ENCODE measurements at regions not wholly inside any gene's neighbourhood (a gene's known extent, or its start where the extent isn't known, plus 50 kb on each side); places are given as distances from the start of the nearest gene placed in this dataset.

DNA sequence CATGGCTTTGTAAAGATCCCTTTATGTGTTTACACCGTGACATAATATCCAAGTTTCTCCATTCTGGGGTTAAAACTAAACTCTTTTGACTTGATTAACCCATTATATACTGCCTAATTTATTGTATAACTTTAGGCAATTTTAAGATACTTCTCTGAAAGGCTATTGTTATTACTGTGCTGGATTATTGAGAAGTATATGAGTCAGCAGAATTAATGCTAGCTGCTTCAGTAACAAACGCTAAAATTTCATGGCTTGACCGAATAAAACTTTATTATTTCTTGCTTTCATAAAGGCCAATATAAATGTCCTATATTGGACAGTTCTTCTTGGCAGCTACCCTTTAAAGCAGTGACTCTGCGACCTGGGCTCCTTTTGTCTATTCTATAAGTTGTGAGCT lies 853.9 kb downstream of the SORCS3 start:
- 84 to 89% (median 88%) methylated on average over 4 of the region's 4 CpGs for WGBS, 3 donors
- TF ChIP-seq, protein P1, sequence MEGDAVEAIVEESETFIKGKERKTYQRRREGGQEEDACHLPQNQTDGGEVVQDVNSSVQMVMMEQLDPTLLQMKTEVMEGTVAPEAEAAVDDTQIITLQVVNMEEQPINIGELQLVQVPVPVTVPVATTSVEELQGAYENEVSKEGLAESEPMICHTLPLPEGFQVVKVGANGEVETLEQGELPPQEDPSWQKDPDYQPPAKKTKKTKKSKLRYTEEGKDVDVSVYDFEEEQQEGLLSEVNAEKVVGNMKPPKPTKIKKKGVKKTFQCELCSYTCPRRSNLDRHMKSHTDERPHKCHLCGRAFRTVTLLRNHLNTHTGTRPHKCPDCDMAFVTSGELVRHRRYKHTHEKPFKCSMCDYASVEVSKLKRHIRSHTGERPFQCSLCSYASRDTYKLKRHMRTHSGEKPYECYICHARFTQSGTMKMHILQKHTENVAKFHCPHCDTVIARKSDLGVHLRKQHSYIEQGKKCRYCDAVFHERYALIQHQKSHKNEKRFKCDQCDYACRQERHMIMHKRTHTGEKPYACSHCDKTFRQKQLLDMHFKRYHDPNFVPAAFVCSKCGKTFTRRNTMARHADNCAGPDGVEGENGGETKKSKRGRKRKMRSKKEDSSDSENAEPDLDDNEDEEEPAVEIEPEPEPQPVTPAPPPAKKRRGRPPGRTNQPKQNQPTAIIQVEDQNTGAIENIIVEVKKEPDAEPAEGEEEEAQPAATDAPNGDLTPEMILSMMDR (IDR thresholded peaks at IDR 0.05): no peak

DNA sequence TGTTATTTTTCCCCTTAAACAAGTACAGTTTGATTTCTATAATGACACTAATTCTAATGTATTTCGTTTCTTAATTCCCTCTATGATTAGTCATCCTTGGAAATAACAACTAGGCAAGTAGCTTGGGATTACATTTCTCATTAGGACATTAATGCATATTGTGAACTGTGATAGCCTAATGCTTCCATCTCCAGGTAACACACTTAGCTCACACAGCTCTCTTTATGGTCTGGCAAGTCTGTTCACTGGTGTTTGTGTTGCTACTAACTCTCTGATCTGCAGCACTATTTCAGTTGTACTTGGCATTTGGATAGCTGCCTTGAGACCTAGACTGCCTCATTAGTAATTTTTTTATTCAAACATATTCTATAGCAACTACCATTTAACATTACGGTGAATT lies 853.2 kb downstream of the SORCS3 start:
- Histone ChIP-seq H3K4me1 (no peaks in the 10 kb centered on the region), H3K27me3 (ENCODE audit: insufficient read depth in 3 of 3, low read length in 2 of 3) (no peaks in the 10 kb centered on the region), H3K9me3 (no peaks in the 10 kb centered on the region), H3K27ac (no peak overlapping the region), H3K4me3 (no peak overlapping the region), H3K36me3 (ENCODE audit: insufficient read depth in 1 of 2, low read depth in 1 of 2) (no peaks in the 10 kb centered on the region)
- WGBS, 3 donors: 46 to 59% (median 48%) methylated on average over 2 of the region's 2 CpGs
- TF ChIP-seq, protein P1 (IDR thresholded peaks at IDR 0.05): no peak
- no peak for ATAC-seq
- DNase-seq: no peak
- intact Hi-C loops (cut with DNase I): no loop called here

More for the DNA sequence above, 853.9 kb downstream of the SORCS3 start:
- H3K9me3 ChIP-seq: no peaks in the 10 kb centered on the region
- H3K27ac ChIP-seq: no peak overlapping the region
- H3K27me3 ChIP-seq (ENCODE audit: insufficient read depth in 3 of 3, low read length in 2 of 3): no peaks in the 10 kb centered on the region
- intact Hi-C loops (cut with DNase I): no loop called here
- ATAC-seq (no peak), DNase-seq (no peak)
- H3K4me3 ChIP-seq: no peak overlapping the region
- H3K4me1 ChIP-seq: no peaks in the 10 kb centered on the region
- H3K36me3 ChIP-seq (ENCODE audit: insufficient read depth in 1 of 2, low read depth in 1 of 2): no peaks in the 10 kb centered on the region

DNA sequence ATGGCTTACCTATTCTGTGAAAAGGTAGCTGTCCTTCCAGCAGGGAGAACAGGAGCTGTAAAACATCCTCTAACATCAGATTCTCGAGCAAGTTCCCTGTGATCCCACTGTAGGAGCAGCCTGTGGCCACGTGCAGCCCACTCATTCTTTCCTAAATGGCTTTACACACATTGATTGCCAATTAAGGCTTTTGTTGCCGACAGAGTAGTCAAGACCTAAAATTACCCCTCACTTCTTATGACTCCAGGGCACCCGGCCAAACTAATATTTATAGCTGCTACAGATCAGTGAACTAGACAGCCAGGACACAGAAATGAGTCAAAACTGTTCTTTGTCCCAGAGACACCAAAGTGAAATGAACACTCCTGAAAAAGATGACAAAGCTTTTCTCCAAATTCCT lies 832.1 kb downstream of the SORCS3 start:
- H3K27ac ChIP-seq: no peak overlapping the region
- H3K4me3 ChIP-seq: no peak overlapping the region
- no peaks in the 10 kb centered on the region for H3K9me3 ChIP-seq

DNA sequence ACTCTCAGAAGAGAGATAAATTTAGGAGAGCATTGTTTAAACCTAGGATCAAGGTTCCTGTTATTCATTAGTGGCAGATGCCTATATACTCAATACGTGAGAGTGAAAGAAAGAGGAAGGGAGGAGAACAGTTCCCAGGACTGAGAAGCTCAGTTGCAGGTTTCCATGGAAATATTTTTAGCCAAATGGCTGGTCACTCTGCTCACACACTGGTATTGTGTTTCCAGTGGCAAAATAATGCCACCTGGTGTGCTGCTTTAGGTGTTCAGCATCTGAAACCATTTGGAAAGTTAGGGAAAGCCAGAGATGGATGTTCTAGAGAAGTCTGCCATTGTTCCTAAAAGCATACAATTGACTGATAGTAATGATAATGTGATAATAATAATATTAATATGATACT lies 827.7 kb downstream of the SORCS3 start:
- H3K27me3 ChIP-seq (ENCODE audit: insufficient read depth in 3 of 3, low read length in 2 of 3): no peaks in the 10 kb centered on the region
- ATAC-seq (no peak), DNase-seq (no peak)
- no peak overlapping the region for H3K4me3 ChIP-seq
- H3K4me1 ChIP-seq: no peaks in the 10 kb centered on the region
- H3K9me3 ChIP-seq: no peaks in the 10 kb centered on the region
- TF ChIP-seq, protein P1 (IDR thresholded peaks at IDR 0.05): no peak
- no peaks in the 10 kb centered on the region for H3K36me3 ChIP-seq (ENCODE audit: insufficient read depth in 1 of 2, low read depth in 1 of 2)
- H3K27ac ChIP-seq: no peak overlapping the region
- WGBS, 3 donors: 5 to 35% (median 33%) methylated on average over 1 of the region's 1 CpG
- intact Hi-C loops (cut with DNase I): no loop called here

More for the DNA sequence above, 832.1 kb downstream of the SORCS3 start:
- ATAC-seq (no peak), DNase-seq (no peak)
- Histone ChIP-seq H3K36me3 (ENCODE audit: insufficient read depth in 1 of 2, low read depth in 1 of 2) (no peaks in the 10 kb centered on the region), H3K4me1 (no peaks in the 10 kb centered on the region), H3K27me3 (ENCODE audit: insufficient read depth in 3 of 3, low read length in 2 of 3) (no peaks in the 10 kb centered on the region)
- WGBS, 3 donors: 5 to 12% (median 7%) methylated on average over 4 of the region's 4 CpGs
- intact Hi-C loops (cut with DNase I): no loop called here
- TF ChIP-seq, protein P1 (IDR thresholded peaks at IDR 0.05): no peak

DNA sequence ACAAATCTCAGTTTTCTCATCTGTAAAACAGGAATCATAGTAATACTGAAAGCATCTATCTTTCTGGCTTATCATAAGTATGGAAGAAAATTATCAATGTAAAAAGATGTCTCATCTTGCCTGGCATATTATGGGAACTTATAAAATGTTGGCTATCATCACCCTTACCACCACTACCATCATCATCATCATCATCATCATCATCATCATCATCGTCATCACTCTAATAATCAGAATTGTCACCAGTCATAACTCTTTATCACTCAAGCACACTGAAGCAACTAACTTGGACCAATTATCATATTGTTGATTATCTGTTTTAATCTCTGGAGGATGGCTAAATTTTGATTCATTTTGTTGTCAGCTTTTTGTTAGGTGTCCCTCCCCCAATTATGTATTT lies 825.4 kb downstream of the SORCS3 start:
- DNase-seq (no peak), ATAC-seq (no peak)
- 94 to 96% (median 94%) methylated on average over 1 of the region's 1 CpG for whole genome bisulfite sequencing, 3 donors
- Histone ChIP-seq H3K4me1 (no peaks in the 10 kb centered on the region), H3K27me3 (ENCODE audit: insufficient read depth in 3 of 3, low read length in 2 of 3) (no peaks in the 10 kb centered on the region), H3K27ac (no peak overlapping the region), H3K9me3 (no peaks in the 10 kb centered on the region), H3K36me3 (ENCODE audit: insufficient read depth in 1 of 2, low read depth in 1 of 2) (no peaks in the 10 kb centered on the region), H3K4me3 (no peak overlapping the region)
- intact Hi-C loops (cut with DNase I): no loop called here
- TF ChIP-seq, protein P1 (IDR thresholded peaks at IDR 0.05): no peak

All from psoas muscle (tissue), 7 donors.